ENCODE measurements at regions not wholly inside any gene's neighbourhood (a gene's known extent, or its start where the extent isn't known, plus 50 kb on each side); places are given as distances from the start of the nearest gene placed in this dataset.
"Not testable (repeated sequence)": the region's sequence is repeated elsewhere in the genome, so short reads cannot be mapped to it uniquely, and the experiment has no call there.

DNA sequence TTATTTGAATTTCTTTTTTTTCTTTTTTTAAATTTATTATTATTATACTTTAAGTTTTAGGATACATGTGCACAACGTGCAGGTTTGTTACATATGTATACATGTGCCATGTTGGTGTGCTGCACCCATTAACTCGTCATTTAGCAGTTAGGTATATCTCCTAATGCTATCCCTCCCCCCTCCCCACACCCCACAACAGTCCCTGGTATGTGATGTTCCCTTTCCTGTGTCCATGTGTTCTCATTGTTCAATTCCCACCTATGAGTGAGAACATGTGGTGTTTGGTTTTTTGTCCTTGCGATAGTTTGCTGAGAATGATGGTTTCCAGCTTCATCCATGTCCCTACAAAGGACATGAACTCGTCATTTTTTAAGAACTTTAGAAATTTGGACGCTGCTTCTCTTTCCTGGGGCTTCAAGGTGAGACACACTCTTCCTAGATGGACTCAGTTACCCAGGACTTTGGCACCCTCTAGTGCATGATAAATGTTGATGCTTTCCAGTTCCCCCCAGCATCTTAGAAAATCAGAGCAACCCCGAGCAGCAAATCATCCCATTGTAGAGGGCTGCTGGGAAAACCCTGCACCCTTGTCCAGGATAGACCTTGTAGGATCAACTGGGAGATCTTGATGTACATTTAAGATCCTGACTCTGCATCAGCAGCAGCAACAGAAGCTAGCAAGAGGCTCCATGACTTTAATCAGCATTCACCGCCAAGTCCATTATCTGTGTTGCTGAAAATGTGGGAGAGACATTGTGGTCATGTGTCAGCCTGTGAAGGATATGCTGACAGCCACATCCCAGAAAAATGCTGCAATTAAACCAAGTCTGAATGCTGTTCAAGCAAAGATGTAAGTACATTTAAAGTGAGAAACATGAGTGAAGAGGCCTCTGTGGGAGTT lies 266.9 kb upstream of the FAM78B start:
- peak overlapping the region; percentile 65 for H2AFZ ChIP-seq (ENCODE audit: low read depth, low read length)
- H3K9me3 ChIP-seq (ENCODE audit: low read length); H3F3A ChIP-seq (ENCODE audit: insufficient read depth, low read length, poor library complexity, severe bottlenecking); H3K79me2 ChIP-seq (replicated peaks; ENCODE audit: insufficient read depth, low read length); H3K36me3 ChIP-seq (ENCODE audit: insufficient read depth, low read length); H3K9me2 ChIP-seq (ENCODE audit: insufficient read depth, low read length); H4K20me1 ChIP-seq (ENCODE audit: insufficient read depth); H3K27me3 ChIP-seq (ENCODE audit: insufficient read depth, low read depth, low read length): not testable (repeated sequence)
- H3K4me2 ChIP-seq (ENCODE audit: low read length): peak overlapping the region; percentile 72
- peak; percentile 26 for TF ChIP-seq POLR2AphosphoS5 (IDR thresholded peaks at IDR 0.05)
- TF ChIP-seq EP300 (conservative IDR thresholded peaks at IDR 0.05; ENCODE audit: poor library complexity, severe bottlenecking): peak; percentile 60
- TF ChIP-seq SMC3 (conservative IDR thresholded peaks at IDR 0.05; ENCODE audit: poor library complexity): peak; percentile 90
- TF ChIP-seq, protein P1, sequence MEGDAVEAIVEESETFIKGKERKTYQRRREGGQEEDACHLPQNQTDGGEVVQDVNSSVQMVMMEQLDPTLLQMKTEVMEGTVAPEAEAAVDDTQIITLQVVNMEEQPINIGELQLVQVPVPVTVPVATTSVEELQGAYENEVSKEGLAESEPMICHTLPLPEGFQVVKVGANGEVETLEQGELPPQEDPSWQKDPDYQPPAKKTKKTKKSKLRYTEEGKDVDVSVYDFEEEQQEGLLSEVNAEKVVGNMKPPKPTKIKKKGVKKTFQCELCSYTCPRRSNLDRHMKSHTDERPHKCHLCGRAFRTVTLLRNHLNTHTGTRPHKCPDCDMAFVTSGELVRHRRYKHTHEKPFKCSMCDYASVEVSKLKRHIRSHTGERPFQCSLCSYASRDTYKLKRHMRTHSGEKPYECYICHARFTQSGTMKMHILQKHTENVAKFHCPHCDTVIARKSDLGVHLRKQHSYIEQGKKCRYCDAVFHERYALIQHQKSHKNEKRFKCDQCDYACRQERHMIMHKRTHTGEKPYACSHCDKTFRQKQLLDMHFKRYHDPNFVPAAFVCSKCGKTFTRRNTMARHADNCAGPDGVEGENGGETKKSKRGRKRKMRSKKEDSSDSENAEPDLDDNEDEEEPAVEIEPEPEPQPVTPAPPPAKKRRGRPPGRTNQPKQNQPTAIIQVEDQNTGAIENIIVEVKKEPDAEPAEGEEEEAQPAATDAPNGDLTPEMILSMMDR (IDR thresholded peaks at IDR 0.05; ENCODE audit: poor library complexity, severe bottlenecking): peak; percentile 90
- TF ChIP-seq RAD21 (conservative IDR thresholded peaks at IDR 0.05): peak; percentile 94
- H3K4me3 ChIP-seq (ENCODE audit: low read length): peak overlapping the region; percentile 54
- H3K9ac ChIP-seq (ENCODE audit: low read length): peak overlapping the region; percentile 47
- peak overlapping the region; percentile 61 for H3K27ac ChIP-seq (ENCODE audit: low read length)

GRCh38 chr1:166457700-166458099 lies 290.9 kb upstream of the FAM78B start:
- Histone ChIP-seq H2AFZ (ENCODE audit: low read depth, low read length) (no peak overlapping the region), H3K36me3 (ENCODE audit: insufficient read depth, low read length) (no peaks in the 10 kb centered on the region), H3K9ac (ENCODE audit: low read length) (no peak overlapping the region), H3K4me3 (ENCODE audit: low read length) (no peak overlapping the region), H3K79me2 (replicated peaks; ENCODE audit: insufficient read depth, low read length) (no peaks in the 10 kb centered on the region), H3F3A (ENCODE audit: insufficient read depth, low read length, poor library complexity, severe bottlenecking) (no peaks in the 10 kb centered on the region), H4K20me1 (ENCODE audit: insufficient read depth) (no peaks in the 10 kb centered on the region), H3K27ac (ENCODE audit: low read length) (no peak overlapping the region), H3K27me3 (ENCODE audit: insufficient read depth, low read depth, low read length) (no peaks in the 10 kb centered on the region), H3K9me2 (ENCODE audit: insufficient read depth, low read length) (no peaks in the 10 kb centered on the region), H3K4me2 (ENCODE audit: low read length) (no peak overlapping the region), H3K9me3 (ENCODE audit: low read length) (peaks cover 3% of the 10 kb centered on the region)
- no peak for TF ChIP-seq MXI1 (conservative IDR thresholded peaks at IDR 0.05; ENCODE audit: poor library complexity, severe bottlenecking)
- TF ChIP-seq RAD21 (conservative IDR thresholded peaks at IDR 0.05): no peak
- TF ChIP-seq EP300 (conservative IDR thresholded peaks at IDR 0.05; ENCODE audit: poor library complexity, severe bottlenecking): no peak
- TF ChIP-seq POLR2AphosphoS5 (IDR thresholded peaks at IDR 0.05): no peak
- TF ChIP-seq SMC3 (conservative IDR thresholded peaks at IDR 0.05; ENCODE audit: poor library complexity): no peak
- TF ChIP-seq EZH2 (IDR thresholded peaks at IDR 0.05; ENCODE audit: borderline replicate concordance, insufficient read depth, low read length, poor library complexity, severe bottlenecking): no peak
- TF ChIP-seq, protein P2, sequence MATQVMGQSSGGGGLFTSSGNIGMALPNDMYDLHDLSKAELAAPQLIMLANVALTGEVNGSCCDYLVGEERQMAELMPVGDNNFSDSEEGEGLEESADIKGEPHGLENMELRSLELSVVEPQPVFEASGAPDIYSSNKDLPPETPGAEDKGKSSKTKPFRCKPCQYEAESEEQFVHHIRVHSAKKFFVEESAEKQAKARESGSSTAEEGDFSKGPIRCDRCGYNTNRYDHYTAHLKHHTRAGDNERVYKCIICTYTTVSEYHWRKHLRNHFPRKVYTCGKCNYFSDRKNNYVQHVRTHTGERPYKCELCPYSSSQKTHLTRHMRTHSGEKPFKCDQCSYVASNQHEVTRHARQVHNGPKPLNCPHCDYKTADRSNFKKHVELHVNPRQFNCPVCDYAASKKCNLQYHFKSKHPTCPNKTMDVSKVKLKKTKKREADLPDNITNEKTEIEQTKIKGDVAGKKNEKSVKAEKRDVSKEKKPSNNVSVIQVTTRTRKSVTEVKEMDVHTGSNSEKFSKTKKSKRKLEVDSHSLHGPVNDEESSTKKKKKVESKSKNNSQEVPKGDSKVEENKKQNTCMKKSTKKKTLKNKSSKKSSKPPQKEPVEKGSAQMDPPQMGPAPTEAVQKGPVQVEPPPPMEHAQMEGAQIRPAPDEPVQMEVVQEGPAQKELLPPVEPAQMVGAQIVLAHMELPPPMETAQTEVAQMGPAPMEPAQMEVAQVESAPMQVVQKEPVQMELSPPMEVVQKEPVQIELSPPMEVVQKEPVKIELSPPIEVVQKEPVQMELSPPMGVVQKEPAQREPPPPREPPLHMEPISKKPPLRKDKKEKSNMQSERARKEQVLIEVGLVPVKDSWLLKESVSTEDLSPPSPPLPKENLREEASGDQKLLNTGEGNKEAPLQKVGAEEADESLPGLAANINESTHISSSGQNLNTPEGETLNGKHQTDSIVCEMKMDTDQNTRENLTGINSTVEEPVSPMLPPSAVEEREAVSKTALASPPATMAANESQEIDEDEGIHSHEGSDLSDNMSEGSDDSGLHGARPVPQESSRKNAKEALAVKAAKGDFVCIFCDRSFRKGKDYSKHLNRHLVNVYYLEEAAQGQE (IDR thresholded peaks at IDR 0.05; ENCODE audit: borderline replicate concordance): no peak
- no peak for TF ChIP-seq TAF1 (IDR thresholded peaks at IDR 0.05; ENCODE audit: low read depth)
- TF ChIP-seq, protein P1 (IDR thresholded peaks at IDR 0.05; ENCODE audit: poor library complexity, severe bottlenecking): no peak

Measured in neural cell (in vitro differentiated cells).